ENCODE measurements at regions not wholly inside any gene's neighbourhood (a gene's known extent, or its start where the extent isn't known, plus 50 kb on each side); places are given as distances from the start of the nearest gene placed in this dataset.

- Histone ChIP-seq H3K4me3 (ENCODE audit: low read depth, low read length) (no peak overlapping the region), H3K36me3 (ENCODE audit: control insufficient read depth, insufficient read depth, low read length) (no peaks in the 10 kb centered on the region), H3K4me1 (no peaks in the 10 kb centered on the region), H3K27me3 (replicated peaks; ENCODE audit: control insufficient read depth, insufficient read depth, low read length) (no peaks in the 10 kb centered on the region), H3K9me3 (no peaks in the 10 kb centered on the region)
- Mint-ChIP-seq H3K36me3 (ENCODE audit: insufficient read depth, unreplicated experiment) (no peaks in the 10 kb centered on the region), H3K27me3 (ENCODE audit: insufficient read depth, unreplicated experiment) (no peaks in the 10 kb centered on the region), H3K9me3 (ENCODE audit: unreplicated experiment) (no peaks in the 10 kb centered on the region), H3K4me1 (ENCODE audit: low read depth, unreplicated experiment) (no peaks in the 10 kb centered on the region), H3K27ac (ENCODE audit: unreplicated experiment) (no peak overlapping the region), H3K4me3 (ENCODE audit: unreplicated experiment) (no peak overlapping the region)
- CTCF ChIA-PET, result no interaction called here
- intact Hi-C loops (cut with micrococcal nuclease; ENCODE audit: unreplicated experiment), result no loop called here
- no peak for TF ChIP-seq CTCF (IDR thresholded peaks at IDR 0.05; ENCODE audit: insufficient read depth in 1 of 2, low read depth in 1 of 2, low read length in 1 of 2, severe bottlenecking in 1 of 2, unreplicated experiment in 1 of 2)
- no TSS peak for BruUV-seq (replicated peaks)
- POLR2A ChIA-PET, result no interaction called here
- no peak for DNase-seq
These were observed 282.9 kb upstream of the SLC8A1 start for GRCh38 chr2:40734797-40735196.

DNA sequence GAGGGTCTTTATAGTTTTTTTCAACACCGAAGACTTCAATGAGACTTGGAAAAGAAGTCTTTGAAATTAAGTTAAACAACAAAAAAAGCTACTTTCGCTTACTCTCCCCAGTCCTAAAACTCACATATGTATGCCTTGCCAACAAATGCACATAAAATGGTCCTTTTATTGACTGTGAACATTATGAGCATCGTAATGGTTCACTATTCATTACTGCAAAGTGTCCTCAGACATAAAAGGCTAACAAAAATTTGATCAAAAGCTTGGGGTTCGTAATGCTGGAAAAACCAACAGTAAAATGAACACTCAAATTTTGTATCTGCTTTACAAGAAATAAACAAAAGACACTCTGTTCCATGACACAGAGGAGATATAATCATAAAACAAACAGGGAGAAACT is 285.3 kb upstream of the SLC8A1 start:
- no TSS peak for BruUV-seq (replicated peaks)
- Histone ChIP-seq H3K27me3 (replicated peaks; ENCODE audit: control insufficient read depth, insufficient read depth, low read length) (no peaks in the 10 kb centered on the region; the same call in 1 of the 2 replicates), H3K4me3 (ENCODE audit: low read depth, low read length) (no peak overlapping the region), H3K36me3 (ENCODE audit: control insufficient read depth, insufficient read depth, low read length) (no peaks in the 10 kb centered on the region), H3K9me3 (no peaks in the 10 kb centered on the region), H3K4me1 (no peaks in the 10 kb centered on the region)
- H3K4me3 Mint-ChIP-seq (ENCODE audit: unreplicated experiment), result no peak overlapping the region
- DNase-seq, result no peak
- CTCF ChIA-PET, result no interaction called here
- intact Hi-C loops (cut with micrococcal nuclease; ENCODE audit: unreplicated experiment), result no loop called here
- no peaks in the 10 kb centered on the region for H3K9me3 Mint-ChIP-seq (ENCODE audit: unreplicated experiment)
- no peaks in the 10 kb centered on the region for H3K27me3 Mint-ChIP-seq (ENCODE audit: insufficient read depth, unreplicated experiment)
- no peak for TF ChIP-seq CTCF (IDR thresholded peaks at IDR 0.05; ENCODE audit: insufficient read depth in 1 of 2, low read depth in 1 of 2, low read length in 1 of 2, severe bottlenecking in 1 of 2, unreplicated experiment in 1 of 2)
- no peak overlapping the region for H3K27ac Mint-ChIP-seq (ENCODE audit: unreplicated experiment)
- no peaks in the 10 kb centered on the region for H3K36me3 Mint-ChIP-seq (ENCODE audit: insufficient read depth, unreplicated experiment)
- H3K4me1 Mint-ChIP-seq (ENCODE audit: low read depth, unreplicated experiment), result no peaks in the 10 kb centered on the region
- POLR2A ChIA-PET, result no interaction called here

GRCh38 chr2:40740419-40740818 is 288.5 kb upstream of the SLC8A1 start:
- DNase-seq, result no peak
- intact Hi-C loops (cut with micrococcal nuclease; ENCODE audit: unreplicated experiment), result no loop called here

More at GRCh38 chr2:40740419-40740818, 288.5 kb upstream of the SLC8A1 start:
- Mint-ChIP-seq H3K9me3 (ENCODE audit: unreplicated experiment) (no peaks in the 10 kb centered on the region), H3K36me3 (ENCODE audit: insufficient read depth, unreplicated experiment) (no peaks in the 10 kb centered on the region), H3K4me1 (ENCODE audit: low read depth, unreplicated experiment) (no peaks in the 10 kb centered on the region), H3K4me3 (ENCODE audit: unreplicated experiment) (no peak overlapping the region), H3K27ac (ENCODE audit: unreplicated experiment) (no peak overlapping the region), H3K27me3 (ENCODE audit: insufficient read depth, unreplicated experiment) (no peaks in the 10 kb centered on the region)
- Histone ChIP-seq H3K9me3 (no peaks in the 10 kb centered on the region), H3K36me3 (ENCODE audit: control insufficient read depth, insufficient read depth, low read length) (no peaks in the 10 kb centered on the region), H3K4me3 (ENCODE audit: low read depth, low read length) (no peak overlapping the region), H3K27me3 (replicated peaks; ENCODE audit: control insufficient read depth, insufficient read depth, low read length) (no peaks in the 10 kb centered on the region; the same call in 1 of the 2 replicates), H3K4me1 (no peaks in the 10 kb centered on the region)
- ChIA-PET POLR2A (no interaction called here), CTCF (no interaction called here)
- TF ChIP-seq CTCF (IDR thresholded peaks at IDR 0.05; ENCODE audit: insufficient read depth in 1 of 2, low read depth in 1 of 2, low read length in 1 of 2, severe bottlenecking in 1 of 2, unreplicated experiment in 1 of 2), result no peak
- BruUV-seq (replicated peaks), result no TSS peak
